Endothelial cell of umbilical vein (primary cell): ENCODE measurements at regions not wholly inside any gene's neighbourhood (a gene's known extent, or its start where the extent isn't known, plus 50 kb on each side); places are given as distances from the start of the nearest gene placed in this dataset.

Experiments
- BruUV-seq: library from RNA; stranded (reverse); fragments of 400-500 nt; replicated peaks from 2 replicates; lab custom pipeline; 2021; lab: Mats Ljungman, UMichigan
- CTCF ChIA-PET: fragments of 300-600, 350-600 bp; sonication (Branson Sonifier 250); formaldehyde crosslinking; loops from one replicate; lab custom pipeline; 2021; ENCODE audit warnings: antibody characterized with exemption, inconsistent platforms; lab: Charles Lee
- POLR2A ChIA-PET: fragments of 300-600, 350-600 bp; sonication (Branson Sonifier 250); formaldehyde crosslinking; loops from one replicate; lab custom pipeline; 2021; ENCODE audit warnings: antibody characterized with exemption, inconsistent platforms; lab: Charles Lee
- DNase-seq: peaks from one replicate; pipeline ENCODE4 v3.0.0-alpha.2; 2011; ENCODE audit warnings: low read depth, low spot score
- FAIRE-seq: peaks from 2 replicates; lab custom pipeline; 2011; peaks lifted over from hg19 to GRCh38; lab: Jason Lieb, UNC
- H2AFZ ChIP-seq: 2 replicates; pipeline ENCODE4 v1.6.0; 2012; ENCODE audit warnings: low read depth, low read length, control low read depth, inconsistent platforms
- H3K27ac ChIP-seq: 2 replicates; pipeline ENCODE4 v1.5.1; 2011; ENCODE audit warnings: low read depth, mild to moderate bottlenecking, control low read depth, low read length, moderate library complexity; ENCODE audit not compliant: insufficient read depth
- H3K27me3 ChIP-seq, 2 experiments: 2 replicates each; pipeline versions ENCODE4 v1.6.0 to v1.6.1; 2011; ENCODE audit warnings: low read length in 2 of 2, mixed read lengths in 1 of 2; ENCODE audit not compliant: control insufficient read depth in 2 of 2, insufficient read depth in 2 of 2
- H3K36me3 ChIP-seq, 2 experiments: 2 replicates in 1 of 2; 3 replicates in 1 of 2; pipeline ENCODE4 v1.5.1; 2011; ENCODE audit warnings: low read length in 2 of 2, mild to moderate bottlenecking in 1 of 2, moderate library complexity in 1 of 2; ENCODE audit not compliant: control insufficient read depth in 2 of 2, insufficient read depth in 2 of 2; ENCODE audit errors: extremely low read depth in 1 of 2
- H3K4me1 ChIP-seq: 3 replicates; pipeline ENCODE4 v1.5.1; 2011; ENCODE audit warnings: mild to moderate bottlenecking, low read length; ENCODE audit not compliant: control insufficient read depth, insufficient read depth; ENCODE audit errors: extremely low read depth
- H3K4me2 ChIP-seq: 2 replicates; pipeline ENCODE4 v1.6.1; 2011; ENCODE audit warnings: low read length, control low read depth, mixed read lengths; ENCODE audit not compliant: insufficient read depth
- H3K4me3 ChIP-seq, 3 experiments: fragments of 200-600 bp in 1 of 3; sonication (generic), shearing (Covaris generic) in 1 of 3; replicated peaks in 1 of 3; 2 replicates each; pipeline ENCODE4 v1.5.1; 2011 to 2016; ENCODE audit warnings: control low read depth in 3 of 3, low read length in 3 of 3, mild to moderate bottlenecking in 2 of 3, inconsistent platforms in 1 of 3, low read depth in 1 of 3, moderate library complexity in 1 of 3; ENCODE audit not compliant: insufficient read depth in 1 of 3
- H3K79me2 ChIP-seq: 2 replicates; pipeline ENCODE4 v1.6.0; 2012; ENCODE audit warnings: low read length, inconsistent platforms; ENCODE audit not compliant: control insufficient read depth, insufficient read depth
- H3K9ac ChIP-seq: replicated peaks from 2 replicates; pipeline ENCODE3; 2011; ENCODE audit warnings: low read length, control low read depth; ENCODE audit not compliant: insufficient read depth; ENCODE audit errors: extremely low read depth
- H3K9me1 ChIP-seq: replicated peaks from 3 replicates; pipeline ENCODE4 v1.6.0; 2011; ENCODE audit warnings: mild to moderate bottlenecking, low read length; ENCODE audit not compliant: control insufficient read depth, insufficient read depth; ENCODE audit errors: extremely low read depth
- H3K9me3 ChIP-seq: replicated peaks from 2 replicates; pipeline ENCODE4 v1.5.1; 2012; ENCODE audit warnings: low read length, inconsistent platforms; ENCODE audit not compliant: control insufficient read depth, insufficient read depth
- H4K20me1 ChIP-seq: replicated peaks from 2 replicates; pipeline ENCODE3; 2011; ENCODE audit warnings: mild to moderate bottlenecking, low read length; ENCODE audit not compliant: control insufficient read depth, insufficient read depth; ENCODE audit errors: extremely low read depth
- CTCF ChIP-seq, 2 donors: IDR thresholded peaks; 1 replicate in 1 of 2; 2 replicates in 1 of 2; pipeline ENCODE4 v1.5.1; 2011; ENCODE audit warnings: low read length in 2 of 2, mild to moderate bottlenecking in 2 of 2, moderate library complexity in 2 of 2, control low read depth in 1 of 2, inconsistent platforms in 1 of 2, low read depth in 1 of 2; ENCODE audit not compliant: insufficient read depth in 1 of 2; ENCODE audit errors: extremely low read depth in 1 of 2
- EZH2 ChIP-seq: IDR thresholded peaks from 2 replicates; pipeline ENCODE4 v1.6.1; 2012; ENCODE audit warnings: borderline replicate concordance, low read depth, mild to moderate bottlenecking, moderate library complexity, low read length, inconsistent platforms; ENCODE audit not compliant: severe bottlenecking
- FOS ChIP-seq: IDR thresholded peaks from 2 replicates; pipeline ENCODE4 v1.6.1; 2011; ENCODE audit warnings: mild to moderate bottlenecking, low read length, moderate library complexity, borderline replicate concordance; ENCODE audit not compliant: insufficient read depth
- GATA2 ChIP-seq: IDR thresholded peaks from 2 replicates; pipeline ENCODE4 v1.7.0; 2011; ENCODE audit warnings: low read depth, mild to moderate bottlenecking, moderate library complexity, mixed read lengths, low read length; ENCODE audit not compliant: insufficient read length, insufficient read depth
- JUN ChIP-seq: IDR thresholded peaks from 2 replicates; pipeline ENCODE4 v1.6.1; 2011; ENCODE audit warnings: borderline replicate concordance, low read depth; ENCODE audit not compliant: insufficient read length, insufficient read depth
- MYC ChIP-seq: IDR thresholded peaks from one replicate; pipeline ENCODE4 v1.6.1; 2011; ENCODE audit warnings: mild to moderate bottlenecking, low read depth, low read length
- POLR2A ChIP-seq: IDR thresholded peaks from 2 replicates; pipeline ENCODE4 v1.6.1; 2012; ENCODE audit warnings: low read depth, mild to moderate bottlenecking, control low read depth, low read length
- POLR2AphosphoS5 ChIP-seq: IDR thresholded peaks from 2 replicates; pipeline ENCODE4 v1.6.1; 2012; ENCODE audit warnings: low read depth, mild to moderate bottlenecking, control low read depth, low read length, moderate library complexity; ENCODE audit not compliant: insufficient read depth
- dilution Hi-C: fragments of 300-500 bp; cut with MboI; formaldehyde crosslinking; loops from one replicate; pipeline ENCODE4 v1.15.0; 2019; ENCODE audit warnings: low sequenced_read_pairs; ENCODE audit not compliant: extremely low pct_ligation_motif_present
- intact Hi-C: fragments of 100-400 bp; cut with micrococcal nuclease; formaldehyde crosslinking; loops from one replicate; pipeline ENCODE4 v1.10.0; 2022
- TF ChIP-seq, protein P1 (sequence below): IDR thresholded peaks from 2 replicates; pipeline ENCODE4 v1.6.1; 2011; ENCODE audit not compliant: insufficient read depth, insufficient read length

DNA sequence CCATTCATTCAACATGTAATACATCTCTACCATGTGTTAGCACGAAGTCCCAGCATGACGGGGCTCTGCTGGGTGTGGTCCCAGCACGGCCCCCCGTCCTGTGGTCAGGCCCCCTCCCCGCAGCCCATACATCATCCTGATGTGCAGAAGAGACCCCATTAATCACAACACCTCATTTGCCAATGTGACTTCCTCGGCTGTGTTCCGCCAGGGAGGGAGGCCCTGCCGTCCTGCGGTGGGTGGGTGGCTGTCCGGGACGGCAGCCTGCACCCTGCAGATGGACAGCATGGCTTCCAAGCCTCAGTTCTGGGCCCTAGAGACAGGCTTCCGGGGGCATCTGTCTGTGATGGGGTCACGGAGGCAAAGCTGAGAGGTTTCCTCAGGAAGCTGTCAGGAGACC lies 254.0 kb downstream of the CYP26B1 start:
- Histone ChIP-seq H3K9me1 (no peaks in the 10 kb centered on the region), H4K20me1 (no peaks in the 10 kb centered on the region), H3K9me3 (no peaks in the 10 kb centered on the region), H3K27ac (no peak overlapping the region), H3K4me1 (no peaks in the 10 kb centered on the region), H2AFZ (no peak overlapping the region), H3K79me2 (no peaks in the 10 kb centered on the region), H3K4me2 (no peak overlapping the region), H3K9ac (no peak overlapping the region), H3K36me3 (no peaks in the 10 kb centered on the region), H3K4me3 (no peak overlapping the region), H3K27me3 (peaks cover 5 to 7% of the 10 kb centered on the region in 2 experiments)
- intact Hi-C loops (no loop called here), dilution Hi-C loops (no loop called here)
- FAIRE-seq (no peak), DNase-seq (no peak)
- TF ChIP-seq JUN = no peak
- no peak for TF ChIP-seq CTCF (IDR thresholded peaks at IDR 0.05; ENCODE audit: extremely low read depth in 1 of 2, insufficient read depth in 1 of 2, low read depth in 1 of 2, low read length in 2 of 2)
- no peak for TF ChIP-seq EZH2
- TF ChIP-seq POLR2AphosphoS5 = no peak
- no peak for TF ChIP-seq POLR2A
- no TSS peak for BruUV-seq
- ChIA-PET CTCF (interaction anchor here (1.4 kb wide), 1 partner anchor 10 kb away, joined by 3 read pairs; no protein-coding TSS in a partner anchor), POLR2A (no interaction called here)

- TF ChIP-seq, protein P1, sequence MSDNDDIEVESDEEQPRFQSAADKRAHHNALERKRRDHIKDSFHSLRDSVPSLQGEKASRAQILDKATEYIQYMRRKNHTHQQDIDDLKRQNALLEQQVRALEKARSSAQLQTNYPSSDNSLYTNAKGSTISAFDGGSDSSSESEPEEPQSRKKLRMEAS = no peak
- no peak for TF ChIP-seq CTCF (IDR thresholded peaks at IDR 0.05; ENCODE audit: extremely low read depth in 1 of 2, insufficient read depth in 1 of 2, low read depth in 1 of 2, low read length in 2 of 2)
- TF ChIP-seq POLR2AphosphoS5 = no peak
- no peak for TF ChIP-seq POLR2A
- no peak for TF ChIP-seq JUN
- TF ChIP-seq GATA2 = no peak
- no peak for TF ChIP-seq MYC
- no peak for TF ChIP-seq FOS
- TF ChIP-seq EZH2 = no peak
- ChIA-PET CTCF (no interaction called here), POLR2A (no interaction called here)
- no peak overlapping the region for H2AFZ ChIP-seq
- H3K4me2 ChIP-seq = no peak overlapping the region
- H3K27ac ChIP-seq = no peak overlapping the region
- H4K20me1 ChIP-seq = no peaks in the 10 kb centered on the region
- H3K36me3 ChIP-seq = no peaks in the 10 kb centered on the region
- H3K9ac ChIP-seq = no peak overlapping the region
- H3K9me3 ChIP-seq = no peaks in the 10 kb centered on the region
- H3K4me3 ChIP-seq = no peak overlapping the region
- intact Hi-C loops = no loop called here
- no peaks in the 10 kb centered on the region for H3K79me2 ChIP-seq
- DNase-seq (no peak), FAIRE-seq (no peak)
- no peaks in the 10 kb centered on the region for H3K9me1 ChIP-seq
- BruUV-seq = no TSS peak
- no peaks in the 10 kb centered on the region for H3K4me1 ChIP-seq
- H3K27me3 ChIP-seq = peaks cover 5 to 7% of the 10 kb centered on the region in 2 experiments
- dilution Hi-C loops = no loop called here
Measured at GRCh38 chr2:71892896-71893295, 254.8 kb downstream of the CYP26B1 start.
